GM12864 (cell line): ENCODE measurements at regions not wholly inside any gene's neighbourhood (a gene's known extent, or its start where the extent isn't known, plus 50 kb on each side); places are given as distances from the start of the nearest gene placed in this dataset.

ENCODE experiments used
- DNase-seq: peaks from one replicate; pipeline ENCODE4 v3.0.0-alpha.2; 2011; ENCODE audit warnings: low read depth
- H3K4me3 ChIP-seq: 2 replicates; pipeline ENCODE4 v1.5.1; 2011; ENCODE audit warnings: mild to moderate bottlenecking, low read depth, low read length, control low read depth
- TF ChIP-seq, protein P1 (sequence below): IDR thresholded peaks from 2 replicates; pipeline ENCODE4 v1.5.1; 2011; ENCODE audit warnings: low read depth, mild to moderate bottlenecking, moderate library complexity, low read length, control low read depth, inconsistent platforms; ENCODE audit errors: missing control alignments

DNA sequence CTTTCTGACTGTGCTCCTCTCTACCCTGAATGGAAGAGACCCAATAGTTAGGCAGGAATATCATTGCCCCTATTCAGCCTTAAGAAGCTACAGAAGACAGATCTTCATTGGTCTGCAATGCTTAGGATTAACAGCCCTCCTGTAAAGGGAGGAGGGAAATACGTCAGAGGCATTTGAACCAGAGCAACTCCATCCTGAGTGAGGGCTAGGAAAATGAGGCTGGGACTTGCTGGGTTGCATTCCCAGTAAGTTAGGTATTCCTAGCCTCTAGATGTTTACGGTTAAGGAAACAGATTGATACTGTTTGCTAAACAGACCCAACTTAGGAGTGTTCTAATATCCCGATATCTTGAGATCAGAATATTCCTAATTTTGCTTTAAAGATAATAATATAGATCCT lies 63.5 kb downstream of the PCDH18 start:
- TF ChIP-seq, protein P1, sequence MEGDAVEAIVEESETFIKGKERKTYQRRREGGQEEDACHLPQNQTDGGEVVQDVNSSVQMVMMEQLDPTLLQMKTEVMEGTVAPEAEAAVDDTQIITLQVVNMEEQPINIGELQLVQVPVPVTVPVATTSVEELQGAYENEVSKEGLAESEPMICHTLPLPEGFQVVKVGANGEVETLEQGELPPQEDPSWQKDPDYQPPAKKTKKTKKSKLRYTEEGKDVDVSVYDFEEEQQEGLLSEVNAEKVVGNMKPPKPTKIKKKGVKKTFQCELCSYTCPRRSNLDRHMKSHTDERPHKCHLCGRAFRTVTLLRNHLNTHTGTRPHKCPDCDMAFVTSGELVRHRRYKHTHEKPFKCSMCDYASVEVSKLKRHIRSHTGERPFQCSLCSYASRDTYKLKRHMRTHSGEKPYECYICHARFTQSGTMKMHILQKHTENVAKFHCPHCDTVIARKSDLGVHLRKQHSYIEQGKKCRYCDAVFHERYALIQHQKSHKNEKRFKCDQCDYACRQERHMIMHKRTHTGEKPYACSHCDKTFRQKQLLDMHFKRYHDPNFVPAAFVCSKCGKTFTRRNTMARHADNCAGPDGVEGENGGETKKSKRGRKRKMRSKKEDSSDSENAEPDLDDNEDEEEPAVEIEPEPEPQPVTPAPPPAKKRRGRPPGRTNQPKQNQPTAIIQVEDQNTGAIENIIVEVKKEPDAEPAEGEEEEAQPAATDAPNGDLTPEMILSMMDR, result no peak
- no peak for DNase-seq
- no peak overlapping the region for H3K4me3 ChIP-seq

DNA sequence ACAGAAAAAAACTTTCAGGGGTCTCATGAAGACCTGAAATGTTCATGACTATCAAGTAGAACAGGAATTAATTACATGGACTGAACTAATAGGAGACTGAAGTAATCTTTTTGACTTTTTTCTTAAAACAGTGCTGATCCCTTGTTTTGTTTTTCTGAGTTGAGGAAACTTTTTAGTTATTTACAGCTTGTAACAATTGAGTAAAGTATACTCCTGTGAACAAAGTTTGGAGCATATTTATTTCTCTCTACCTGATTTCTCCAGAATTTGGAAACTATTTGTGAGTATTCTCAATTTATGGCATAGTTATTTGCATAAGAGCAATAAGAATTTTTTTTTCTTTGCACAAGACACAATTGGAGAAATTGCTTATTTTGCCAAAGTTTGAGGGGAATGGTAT lies 64.8 kb downstream of the PCDH18 start:
- no peak for DNase-seq
- no peak overlapping the region for H3K4me3 ChIP-seq
- TF ChIP-seq, protein P1, result no peak

DNA sequence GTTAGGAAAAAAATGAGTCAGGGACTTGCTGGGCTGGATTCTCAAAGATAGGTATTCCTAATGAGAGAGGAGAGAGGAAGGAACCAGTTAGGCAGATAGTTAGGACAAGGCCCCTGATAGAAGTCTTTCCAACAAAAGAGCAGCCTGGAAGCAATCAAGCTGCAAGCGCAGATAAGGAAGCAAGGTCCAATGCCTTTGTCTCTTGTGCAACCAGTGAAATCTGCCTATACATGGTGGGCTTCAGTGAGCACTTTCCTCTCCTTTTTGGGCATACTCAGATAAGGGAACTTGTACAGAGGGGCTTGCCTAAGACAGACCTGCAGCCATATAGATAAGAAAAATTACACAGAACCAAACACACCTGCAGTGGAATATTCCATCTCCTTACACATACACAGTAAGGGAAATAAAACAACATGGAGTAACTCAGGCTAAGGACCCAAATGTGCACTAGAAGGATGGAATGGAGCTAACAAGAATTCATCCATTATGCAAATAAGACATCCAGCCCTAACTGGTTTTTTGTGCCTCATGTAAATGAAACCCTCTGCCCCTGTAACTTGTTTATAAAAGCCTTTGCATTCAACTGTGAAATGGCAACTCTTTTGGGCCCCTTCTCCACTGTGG lies 68.8 kb downstream of the PCDH18 start:
- TF ChIP-seq, protein P1, result no peak
- no peak for DNase-seq
- no peak overlapping the region for H3K4me3 ChIP-seq

DNA sequence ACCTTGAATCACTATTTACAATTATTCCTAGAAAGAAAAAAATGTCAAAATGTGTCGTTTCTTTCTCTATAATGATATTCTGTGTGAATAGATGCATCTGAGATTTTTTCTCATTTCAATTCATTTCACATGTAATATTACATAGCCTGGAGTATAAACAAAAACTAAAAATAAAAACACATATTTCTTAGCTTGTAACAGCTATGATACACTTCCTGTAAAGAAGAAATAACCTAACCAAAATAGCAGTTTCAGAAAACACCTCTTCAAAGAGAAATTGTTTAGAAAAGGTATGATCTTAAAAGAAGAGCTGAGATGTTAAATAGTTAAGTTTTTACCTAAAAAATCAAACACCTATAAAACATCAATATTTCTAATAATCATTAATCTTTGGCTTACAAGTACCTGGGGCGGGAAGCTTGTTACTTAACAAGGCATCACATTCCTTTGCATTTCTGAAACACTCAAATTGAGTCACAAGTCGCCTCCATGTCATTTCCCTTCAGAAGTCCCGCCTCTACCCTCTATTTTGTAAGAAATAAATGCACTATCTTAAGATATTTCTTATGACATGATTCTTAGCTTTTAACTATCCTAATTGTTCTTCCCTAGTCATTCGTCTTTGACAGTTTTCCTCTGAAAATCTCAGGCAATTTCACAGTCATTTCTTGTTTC lies 76.5 kb downstream of the PCDH18 start:
- H3K4me3 ChIP-seq, result no peak overlapping the region
- TF ChIP-seq, protein P1, result no peak
- no peak for DNase-seq

DNA sequence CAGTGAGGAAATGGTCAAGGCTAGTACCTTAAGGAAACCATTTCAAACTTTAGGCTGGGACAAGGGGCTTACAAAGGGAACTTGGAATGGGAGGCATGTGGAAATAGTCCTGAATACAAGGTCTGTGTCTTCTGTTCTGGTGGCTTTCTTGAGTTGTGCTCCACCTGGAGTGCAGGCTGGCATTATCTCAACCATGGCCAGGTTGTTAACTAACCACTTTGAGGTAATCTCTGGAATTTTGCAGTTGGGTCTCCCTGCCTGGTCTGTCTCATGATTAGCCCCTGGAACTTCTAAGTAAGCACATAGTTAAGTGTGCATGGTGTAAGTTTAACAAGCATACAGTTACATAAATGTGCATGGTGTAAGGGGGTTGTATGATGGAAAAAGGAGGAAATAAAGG lies 77.5 kb downstream of the PCDH18 start:
- TF ChIP-seq, protein P1, result no peak

DNA sequence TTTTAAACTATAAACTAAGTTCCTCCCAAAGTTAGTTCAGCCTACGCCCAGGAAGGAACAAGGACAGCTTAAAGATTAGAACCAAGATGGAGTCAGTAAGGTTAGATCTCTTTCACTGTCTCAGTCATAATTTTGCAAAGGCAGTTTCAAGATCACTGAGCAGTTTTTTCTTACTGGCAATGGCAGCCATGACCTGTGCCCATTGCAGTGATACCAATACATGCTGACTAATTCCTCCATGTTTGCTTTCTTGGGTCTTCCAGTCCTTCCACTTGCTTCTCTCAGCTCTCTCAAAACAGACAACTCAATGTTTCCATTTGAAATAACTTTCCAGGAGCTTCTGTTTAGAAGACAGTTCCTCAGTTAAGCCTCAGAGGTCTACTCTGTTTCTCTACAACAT lies 79.5 kb downstream of the PCDH18 start:
- no peak overlapping the region for H3K4me3 ChIP-seq
- TF ChIP-seq, protein P1, result no peak
- no peak for DNase-seq

More for the DNA sequence above, 77.5 kb downstream of the PCDH18 start:
- H3K4me3 ChIP-seq, result no peak overlapping the region
- no peak for DNase-seq
